OCI-LY3 (cell line): ENCODE measurements at regions not wholly inside any gene's neighbourhood (a gene's known extent, or its start where the extent isn't known, plus 50 kb on each side); places are given as distances from the start of the nearest gene placed in this dataset.

Experiments
- EZH2phosphoT487 ChIP-seq: fragments of 200-600 bp; shearing (Covaris generic); IDR thresholded peaks from 2 replicates; pipeline ENCODE4 v1.6.1; 2018; ENCODE audit warnings: antibody characterized with exemption, mixed run types, low read depth
- TF ChIP-seq, protein P1 (sequence below): fragments of 200-600, 300-600 bp; sonication (generic); IDR thresholded peaks from 2 replicates; pipeline ENCODE4 v1.5.1; 2014; ENCODE audit warnings: antibody characterized with exemption, low read length, low read depth

GRCh38 chr5:89842531-89842930 is 567.0 kb downstream of the CETN3 start:
- TF ChIP-seq, protein P1, sequence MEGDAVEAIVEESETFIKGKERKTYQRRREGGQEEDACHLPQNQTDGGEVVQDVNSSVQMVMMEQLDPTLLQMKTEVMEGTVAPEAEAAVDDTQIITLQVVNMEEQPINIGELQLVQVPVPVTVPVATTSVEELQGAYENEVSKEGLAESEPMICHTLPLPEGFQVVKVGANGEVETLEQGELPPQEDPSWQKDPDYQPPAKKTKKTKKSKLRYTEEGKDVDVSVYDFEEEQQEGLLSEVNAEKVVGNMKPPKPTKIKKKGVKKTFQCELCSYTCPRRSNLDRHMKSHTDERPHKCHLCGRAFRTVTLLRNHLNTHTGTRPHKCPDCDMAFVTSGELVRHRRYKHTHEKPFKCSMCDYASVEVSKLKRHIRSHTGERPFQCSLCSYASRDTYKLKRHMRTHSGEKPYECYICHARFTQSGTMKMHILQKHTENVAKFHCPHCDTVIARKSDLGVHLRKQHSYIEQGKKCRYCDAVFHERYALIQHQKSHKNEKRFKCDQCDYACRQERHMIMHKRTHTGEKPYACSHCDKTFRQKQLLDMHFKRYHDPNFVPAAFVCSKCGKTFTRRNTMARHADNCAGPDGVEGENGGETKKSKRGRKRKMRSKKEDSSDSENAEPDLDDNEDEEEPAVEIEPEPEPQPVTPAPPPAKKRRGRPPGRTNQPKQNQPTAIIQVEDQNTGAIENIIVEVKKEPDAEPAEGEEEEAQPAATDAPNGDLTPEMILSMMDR: no peak
- TF ChIP-seq EZH2phosphoT487: no peak
